GM12873 (cell line): ENCODE measurements at regions not wholly inside any gene's neighbourhood (a gene's known extent, or its start where the extent isn't known, plus 50 kb on each side); places are given as distances from the start of the nearest gene placed in this dataset.

Source experiments
- TF ChIP-seq, protein P1 (sequence below): IDR thresholded peaks from 2 replicates; pipeline ENCODE4 v1.5.1; 2012; ENCODE audit warnings: low read depth, mild to moderate bottlenecking, moderate library complexity, low read length, control low read depth; ENCODE audit not compliant: insufficient read depth; ENCODE audit errors: missing control alignments

DNA sequence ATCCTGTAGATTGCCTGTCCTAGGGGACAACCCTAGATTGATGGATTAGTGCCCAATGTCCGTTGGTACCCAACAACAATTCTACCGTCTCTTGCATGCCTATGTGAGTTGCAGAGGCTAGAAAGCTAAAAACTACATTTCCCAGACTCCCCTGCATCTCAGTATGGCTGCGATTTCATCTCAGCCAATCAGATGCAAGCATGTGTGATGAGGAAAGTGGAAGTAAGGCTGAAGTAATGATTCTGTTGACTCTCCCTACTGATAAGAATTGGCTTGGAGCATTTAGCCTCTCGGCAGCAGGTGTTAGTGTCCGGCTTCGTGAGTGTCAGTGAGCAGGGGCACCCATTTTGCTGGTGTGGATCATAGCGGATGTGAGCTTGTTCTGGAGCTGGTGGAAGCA, 171.9 kb downstream of the FGFR2 start:
- TF ChIP-seq, protein P1, sequence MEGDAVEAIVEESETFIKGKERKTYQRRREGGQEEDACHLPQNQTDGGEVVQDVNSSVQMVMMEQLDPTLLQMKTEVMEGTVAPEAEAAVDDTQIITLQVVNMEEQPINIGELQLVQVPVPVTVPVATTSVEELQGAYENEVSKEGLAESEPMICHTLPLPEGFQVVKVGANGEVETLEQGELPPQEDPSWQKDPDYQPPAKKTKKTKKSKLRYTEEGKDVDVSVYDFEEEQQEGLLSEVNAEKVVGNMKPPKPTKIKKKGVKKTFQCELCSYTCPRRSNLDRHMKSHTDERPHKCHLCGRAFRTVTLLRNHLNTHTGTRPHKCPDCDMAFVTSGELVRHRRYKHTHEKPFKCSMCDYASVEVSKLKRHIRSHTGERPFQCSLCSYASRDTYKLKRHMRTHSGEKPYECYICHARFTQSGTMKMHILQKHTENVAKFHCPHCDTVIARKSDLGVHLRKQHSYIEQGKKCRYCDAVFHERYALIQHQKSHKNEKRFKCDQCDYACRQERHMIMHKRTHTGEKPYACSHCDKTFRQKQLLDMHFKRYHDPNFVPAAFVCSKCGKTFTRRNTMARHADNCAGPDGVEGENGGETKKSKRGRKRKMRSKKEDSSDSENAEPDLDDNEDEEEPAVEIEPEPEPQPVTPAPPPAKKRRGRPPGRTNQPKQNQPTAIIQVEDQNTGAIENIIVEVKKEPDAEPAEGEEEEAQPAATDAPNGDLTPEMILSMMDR: no peak
